ENCODE measurements at regions not wholly inside any gene's neighbourhood (a gene's known extent, or its start where the extent isn't known, plus 50 kb on each side); places are given as distances from the start of the nearest gene placed in this dataset.
"Not testable (repeated sequence)": the region's sequence is repeated elsewhere in the genome, so short reads cannot be mapped to it uniquely, and the experiment has no call there.

DNA sequence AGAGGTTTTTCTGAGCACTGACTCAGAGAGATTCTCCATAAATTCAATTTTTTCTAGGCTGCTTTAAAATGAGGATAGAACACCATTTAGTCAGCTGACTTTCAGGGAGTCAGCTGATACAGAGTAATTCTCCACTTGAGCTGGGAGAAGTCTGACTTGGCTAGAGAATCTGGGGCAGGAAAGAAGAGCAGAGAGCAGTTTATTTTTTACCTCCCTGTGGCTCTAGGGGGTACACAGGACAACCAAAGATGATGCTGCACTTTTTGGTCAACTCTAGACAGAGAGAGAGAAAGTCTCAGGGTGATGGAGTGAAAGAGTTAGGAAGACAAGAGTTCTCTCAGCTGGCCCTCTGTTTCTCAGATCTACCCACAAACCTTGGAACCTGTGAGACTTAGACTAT is 67.3 kb upstream of the EED start:
- Mint-ChIP-seq H3K36me3 (ENCODE audit: low read depth) (no peaks in the 10 kb centered on the region), H3K4me1 (peaks cover 6% of the 10 kb centered on the region), H3K27me3 (peaks cover 4% of the 10 kb centered on the region), H3K27ac (peak overlapping the region; percentile 54), H3K4me3 (no peak overlapping the region)
- no peak for DNase-seq
- H3K9me3 ChIP-seq (ENCODE audit: control insufficient read depth, low read length, poor library complexity, severe bottlenecking) = no peaks in the 10 kb centered on the region
- no peak for ATAC-seq

DNA sequence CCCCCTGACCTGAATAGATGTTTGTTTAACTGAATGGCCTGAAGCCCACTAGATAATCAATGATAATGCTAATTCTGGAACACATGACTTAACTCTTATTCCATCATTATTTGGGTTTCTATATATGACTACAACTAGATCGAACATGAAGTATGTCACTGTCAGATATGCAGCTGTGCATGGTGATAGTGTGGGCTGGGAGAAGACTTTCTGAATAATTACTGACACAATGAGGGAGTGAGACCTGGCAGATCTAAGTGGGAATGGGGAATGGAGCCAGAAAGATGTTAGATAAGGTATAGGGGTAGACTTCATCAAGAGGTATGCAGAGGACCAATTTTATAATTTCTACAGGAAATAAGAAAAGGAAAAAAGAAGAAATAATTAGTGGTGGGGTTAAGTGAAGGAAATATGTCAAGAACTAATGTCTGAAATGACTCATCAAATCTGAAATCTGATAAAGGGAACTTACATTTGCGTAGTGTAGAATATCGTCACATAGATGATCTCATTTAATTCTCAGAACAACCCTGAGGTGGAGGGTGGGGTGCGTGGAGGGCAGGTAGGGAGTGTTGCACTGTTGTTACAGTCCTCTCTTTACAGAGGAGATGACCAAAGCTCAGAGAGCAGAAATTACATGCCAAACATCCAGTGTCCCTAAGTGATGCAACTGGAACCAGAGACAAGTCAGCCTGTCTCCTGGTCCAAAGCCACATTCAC is 68.2 kb upstream of the EED start:
- H3K27ac Mint-ChIP-seq = peak overlapping the region; percentile 54
- peaks cover 6% of the 10 kb centered on the region for H3K4me1 Mint-ChIP-seq
- H3K9me3 ChIP-seq (ENCODE audit: control insufficient read depth, low read length, poor library complexity, severe bottlenecking) = no peaks in the 10 kb centered on the region
- no peaks in the 10 kb centered on the region for H3K36me3 Mint-ChIP-seq (ENCODE audit: low read depth)
- ATAC-seq (peak; percentile 71), DNase-seq (no peak)
- no peak overlapping the region for H3K4me3 Mint-ChIP-seq
- H3K27me3 Mint-ChIP-seq = peaks cover 4% of the 10 kb centered on the region

DNA sequence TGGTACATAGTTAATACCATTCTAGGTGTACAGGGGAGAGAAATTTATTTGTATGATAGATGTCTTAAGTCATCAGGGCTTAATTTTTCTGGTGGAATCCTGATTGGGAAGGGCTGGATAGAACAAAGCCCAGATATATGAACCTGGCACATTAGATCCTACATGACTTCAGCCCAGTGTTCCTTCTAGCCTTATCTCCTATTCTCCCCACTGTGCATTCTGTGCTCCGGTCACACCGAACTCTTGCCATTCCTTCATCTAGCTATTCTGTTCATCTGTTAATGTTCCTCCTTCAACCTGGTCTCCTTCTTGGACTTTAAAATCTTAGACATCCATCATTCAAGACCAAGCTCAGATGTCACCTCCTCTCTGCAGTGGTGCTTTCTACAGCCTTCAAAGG is 68.9 kb upstream of the EED start:
- ATAC-seq = no peak
- Mint-ChIP-seq H3K4me3 (no peak overlapping the region), H3K4me1 (peaks cover 6% of the 10 kb centered on the region), H3K27me3 (peaks cover 4% of the 10 kb centered on the region), H3K36me3 (ENCODE audit: low read depth) (no peaks in the 10 kb centered on the region), H3K27ac (no peak overlapping the region)
- H3K9me3 ChIP-seq (ENCODE audit: control insufficient read depth, low read length, poor library complexity, severe bottlenecking) = no peaks in the 10 kb centered on the region
- no peak for DNase-seq

DNA sequence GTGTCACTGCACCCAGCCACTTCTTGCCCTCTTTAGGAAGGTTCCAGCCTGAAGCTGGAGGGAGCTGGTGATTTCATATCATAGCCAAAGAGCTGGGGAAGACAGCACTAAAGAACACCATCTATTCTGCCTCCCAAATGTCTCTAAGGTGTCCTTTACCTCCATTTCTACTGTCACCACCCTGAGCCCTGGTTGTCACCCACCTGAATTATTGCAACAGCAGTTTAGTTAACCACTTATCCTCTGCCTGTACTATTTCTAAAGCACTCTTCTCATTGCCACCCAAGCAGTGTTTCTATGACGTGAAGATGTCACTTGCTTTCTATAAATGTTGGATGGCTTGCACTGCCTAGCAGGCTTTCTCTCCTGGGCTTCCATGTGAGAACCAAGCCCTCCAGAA is 69.4 kb upstream of the EED start:
- H3K27me3 Mint-ChIP-seq = peaks cover 4% of the 10 kb centered on the region
- H3K9me3 ChIP-seq (ENCODE audit: control insufficient read depth, low read length, poor library complexity, severe bottlenecking) = no peaks in the 10 kb centered on the region
- H3K4me1 Mint-ChIP-seq = peaks cover 6% of the 10 kb centered on the region
- no peak overlapping the region for H3K27ac Mint-ChIP-seq
- no peak for ATAC-seq
- no peaks in the 10 kb centered on the region for H3K36me3 Mint-ChIP-seq (ENCODE audit: low read depth)
- H3K4me3 Mint-ChIP-seq = no peak overlapping the region
- DNase-seq = no peak

DNA sequence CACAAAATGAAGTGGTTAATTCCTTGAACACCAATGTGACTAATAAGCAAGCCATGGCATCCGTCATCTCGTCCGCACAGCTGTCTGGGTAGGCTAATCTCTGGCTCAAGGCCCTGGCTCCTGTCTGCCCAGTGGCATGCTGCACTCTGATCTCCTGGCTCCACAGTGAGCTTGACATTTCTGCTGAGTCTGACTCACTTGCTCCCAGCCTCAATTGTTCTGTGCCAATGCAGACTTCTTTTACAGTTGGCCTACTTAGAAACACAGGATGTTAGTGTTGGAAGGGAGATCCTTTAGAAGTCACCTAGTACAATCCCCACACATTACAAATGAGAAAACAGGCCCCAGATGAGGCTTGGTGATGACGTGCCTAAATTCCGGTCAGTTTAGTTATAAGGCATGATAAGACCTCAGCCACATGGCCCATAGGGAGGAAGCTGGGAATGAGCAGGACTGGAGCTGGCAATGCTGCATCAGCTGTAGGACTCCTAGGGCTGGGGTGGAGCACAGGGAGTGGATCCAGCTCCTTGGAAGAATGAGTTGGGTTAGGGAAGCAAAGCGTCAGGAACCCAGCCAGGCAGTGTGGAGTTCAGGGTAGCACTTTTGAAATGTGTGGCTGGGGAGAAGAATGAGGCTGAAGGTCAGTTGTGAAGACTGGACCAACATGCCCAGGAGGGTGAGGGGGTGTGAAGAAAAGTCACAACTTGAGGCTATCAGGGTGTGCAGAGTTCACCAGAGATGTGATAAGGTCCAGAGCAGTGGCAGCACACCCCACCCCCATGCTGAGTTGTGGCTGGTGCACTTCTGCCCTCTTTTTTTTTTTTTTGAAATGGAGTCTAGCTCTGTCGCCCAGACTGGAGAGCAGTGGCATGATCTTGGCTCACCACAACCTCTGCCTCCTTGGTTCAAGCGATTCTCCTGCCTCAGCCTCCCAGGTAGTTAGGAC is 70.2 kb upstream of the EED start:
- peaks cover 8% of the 10 kb centered on the region for H3K4me1 Mint-ChIP-seq
- DNase-seq = no peak
- H3K27me3 Mint-ChIP-seq = peaks cover 4% of the 10 kb centered on the region
- no peak for ATAC-seq
- no peaks in the 10 kb centered on the region for H3K36me3 Mint-ChIP-seq (ENCODE audit: low read depth)
- H3K27ac Mint-ChIP-seq = no peak overlapping the region
- H3K9me3 ChIP-seq (ENCODE audit: control insufficient read depth, low read length, poor library complexity, severe bottlenecking) = no peaks in the 10 kb centered on the region
- H3K4me3 Mint-ChIP-seq = no peak overlapping the region

DNA sequence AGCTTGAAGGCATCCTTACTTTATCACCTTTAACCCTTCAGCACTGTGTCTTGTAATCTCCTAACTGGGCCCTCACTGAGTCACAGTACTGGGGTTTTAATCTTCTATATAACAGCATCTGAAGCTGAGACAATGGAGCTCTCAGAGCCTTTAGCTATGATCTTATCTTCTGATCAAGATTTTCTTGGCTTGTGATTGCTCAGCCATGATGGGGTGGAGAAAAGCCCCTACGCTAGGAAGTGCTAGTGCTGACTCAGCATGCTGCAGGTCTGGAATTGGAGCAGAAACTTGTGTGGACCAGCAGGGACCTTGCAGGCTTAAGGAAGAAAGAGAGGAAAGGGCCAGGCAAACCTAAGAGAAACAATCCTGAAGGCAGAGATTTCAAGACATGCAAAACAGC is 71.7 kb upstream of the EED start:
- H3K9me3 ChIP-seq (ENCODE audit: control insufficient read depth, low read length, poor library complexity, severe bottlenecking) = no peaks in the 10 kb centered on the region
- ATAC-seq = no peak
- H3K36me3 Mint-ChIP-seq (ENCODE audit: low read depth) = no peaks in the 10 kb centered on the region
- peaks cover 8% of the 10 kb centered on the region for H3K4me1 Mint-ChIP-seq
- no peak for DNase-seq
- H3K27me3 Mint-ChIP-seq = peaks cover 4% of the 10 kb centered on the region
- no peak overlapping the region for H3K4me3 Mint-ChIP-seq
- H3K27ac Mint-ChIP-seq = no peak overlapping the region

DNA sequence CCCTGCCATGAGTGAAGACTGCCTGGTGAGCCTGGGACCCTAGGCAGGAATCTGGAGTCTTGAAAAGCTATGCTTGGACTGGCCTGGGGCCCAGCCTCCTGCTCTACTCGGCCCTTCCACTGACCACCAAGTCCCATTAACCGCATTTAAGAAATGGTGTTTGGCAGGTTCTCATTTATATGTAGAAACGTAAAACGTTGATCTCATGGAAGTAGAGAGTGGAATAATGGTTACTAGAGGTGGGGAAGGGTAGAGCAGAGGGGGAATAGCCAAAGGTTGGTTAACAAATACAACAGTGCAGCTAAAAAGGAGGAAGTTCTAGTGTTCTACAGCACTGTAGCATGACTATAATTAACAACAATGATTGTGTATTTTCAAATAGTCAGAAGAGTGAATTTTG is 72.9 kb upstream of the EED start:
- Mint-ChIP-seq H3K4me1 (peaks cover 8% of the 10 kb centered on the region), H3K27me3 (peaks cover 4% of the 10 kb centered on the region), H3K27ac (no peak overlapping the region), H3K4me3 (no peak overlapping the region), H3K36me3 (ENCODE audit: low read depth) (no peaks in the 10 kb centered on the region)
- ATAC-seq (no peak), DNase-seq (no peak)
- H3K9me3 ChIP-seq (ENCODE audit: control insufficient read depth, low read length, poor library complexity, severe bottlenecking) = no peaks in the 10 kb centered on the region

DNA sequence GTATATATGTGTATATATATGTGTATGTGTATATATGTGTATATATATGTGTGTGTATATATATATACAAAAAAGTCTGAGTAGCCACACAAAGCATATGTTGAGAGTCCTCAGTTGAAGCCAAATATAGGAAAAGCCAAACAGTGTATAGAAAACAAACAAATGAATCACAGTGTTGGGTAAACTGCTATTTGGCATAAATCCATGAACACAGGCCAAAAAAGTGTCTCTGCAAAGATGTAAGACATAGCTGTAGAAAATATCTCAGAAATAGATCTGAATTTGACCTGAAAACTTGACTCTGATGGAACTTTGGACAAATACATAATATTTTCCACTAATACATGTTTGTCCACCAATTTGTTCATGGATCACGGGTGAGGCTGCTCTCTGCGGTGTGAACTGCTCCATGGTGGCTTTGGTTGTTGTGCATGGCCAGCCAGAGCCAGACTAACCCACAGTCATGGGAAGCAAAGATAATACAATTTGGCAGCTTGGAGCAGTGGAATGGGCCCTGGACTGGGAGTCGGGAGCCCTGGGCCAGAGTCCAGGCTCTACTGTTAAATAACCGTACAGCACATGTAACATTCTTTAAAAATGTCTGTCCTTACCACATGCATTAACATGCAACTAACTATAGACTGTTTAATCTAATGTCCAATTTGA is 76.9 kb upstream of the EED start:
- peaks cover 2% of the 10 kb centered on the region for H3K4me1 Mint-ChIP-seq
- no peak for ATAC-seq
- no peak for DNase-seq
- no peak overlapping the region for H3K27ac Mint-ChIP-seq
- no peaks in the 10 kb centered on the region for H3K9me3 ChIP-seq (ENCODE audit: control insufficient read depth, low read length, poor library complexity, severe bottlenecking)
- H3K36me3 Mint-ChIP-seq (ENCODE audit: low read depth) = no peaks in the 10 kb centered on the region
- H3K4me3 Mint-ChIP-seq = no peak overlapping the region
- no peaks in the 10 kb centered on the region for H3K27me3 Mint-ChIP-seq

DNA sequence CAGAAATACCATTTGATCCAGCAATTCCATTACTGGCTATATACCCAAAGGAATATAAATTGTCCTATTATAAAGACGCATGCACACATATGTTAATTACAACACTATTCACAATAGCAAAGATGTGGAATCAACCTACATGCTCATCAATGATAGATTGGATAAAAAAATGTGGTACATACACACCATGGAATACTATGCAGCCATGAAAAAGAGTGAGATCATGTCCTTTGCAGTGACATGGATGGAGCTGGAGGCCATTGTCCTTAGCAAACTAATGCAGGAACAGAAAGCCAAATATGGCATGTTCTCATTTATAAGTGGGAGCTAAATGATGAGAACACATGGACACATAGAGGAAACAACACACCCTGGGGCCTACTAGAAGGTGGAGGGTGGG is 78.3 kb upstream of the EED start:
- H3K27me3 Mint-ChIP-seq; ATAC-seq; H3K9me3 ChIP-seq (ENCODE audit: control insufficient read depth, low read length, poor library complexity, severe bottlenecking); DNase-seq; H3K4me3 Mint-ChIP-seq; H3K36me3 Mint-ChIP-seq (ENCODE audit: low read depth); H3K4me1 Mint-ChIP-seq; H3K27ac Mint-ChIP-seq: not testable (repeated sequence)

DNA sequence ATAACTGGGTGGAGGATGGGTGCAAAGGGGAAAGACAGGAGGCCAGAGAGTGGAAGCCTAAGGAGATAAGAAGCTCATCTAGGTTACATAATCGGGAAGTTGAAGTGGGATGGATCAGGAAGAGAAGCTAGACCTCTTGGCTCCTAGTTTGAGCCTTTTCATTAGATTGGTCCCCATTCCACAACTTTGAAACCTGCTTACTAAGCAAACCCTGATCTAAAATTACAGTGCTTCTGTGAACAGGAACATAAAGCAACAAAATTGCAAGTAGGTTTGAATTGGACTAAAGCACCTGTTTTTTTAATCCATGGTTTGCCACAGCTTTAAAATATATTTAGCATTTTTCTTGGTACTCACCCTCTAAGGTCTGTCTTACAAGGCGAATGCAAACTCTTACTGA is 80.4 kb upstream of the EED start:
- Mint-ChIP-seq H3K4me1 (peaks cover under 1% of the 10 kb centered on the region), H3K27ac (no peak overlapping the region), H3K4me3 (no peak overlapping the region), H3K36me3 (ENCODE audit: low read depth) (no peaks in the 10 kb centered on the region), H3K27me3 (no peaks in the 10 kb centered on the region)
- ATAC-seq (no peak), DNase-seq (no peak)
- no peaks in the 10 kb centered on the region for H3K9me3 ChIP-seq (ENCODE audit: control insufficient read depth, low read length, poor library complexity, severe bottlenecking)

DNA sequence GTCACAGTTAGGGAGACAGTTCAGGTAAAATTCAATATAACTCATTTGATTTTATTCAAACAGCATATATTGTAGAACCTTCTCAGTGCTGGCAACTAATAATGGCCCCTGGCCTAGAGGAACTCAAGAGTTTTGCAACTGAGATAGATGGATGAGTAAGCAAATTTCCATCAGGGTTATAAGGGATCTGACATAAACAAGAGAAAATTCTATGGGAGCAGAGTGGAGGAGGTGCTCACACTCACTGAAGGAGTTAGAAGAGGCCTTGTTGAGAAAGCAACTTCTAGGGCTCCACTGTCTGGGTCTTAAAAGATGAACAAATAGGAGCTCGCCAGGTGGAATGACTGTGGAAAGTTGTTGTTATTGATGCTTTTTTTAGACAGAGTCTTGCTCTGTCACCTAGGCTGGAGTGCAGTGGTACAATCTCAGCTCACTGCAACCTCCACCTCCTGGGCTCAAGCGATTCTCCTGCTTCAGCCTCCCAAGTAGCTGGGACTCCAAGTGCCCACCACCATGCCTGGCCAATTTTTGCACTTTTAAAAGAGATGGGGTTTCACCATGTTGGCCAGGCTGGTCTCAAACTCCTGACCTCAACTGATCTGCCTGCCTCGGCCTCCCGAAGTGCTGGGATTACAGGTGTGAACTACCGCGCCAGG is 81.2 kb upstream of the EED start:
- not testable (repeated sequence) for H3K27ac Mint-ChIP-seq; DNase-seq; ATAC-seq; H3K9me3 ChIP-seq (ENCODE audit: control insufficient read depth, low read length, poor library complexity, severe bottlenecking); H3K36me3 Mint-ChIP-seq (ENCODE audit: low read depth); H3K4me1 Mint-ChIP-seq; H3K4me3 Mint-ChIP-seq; H3K27me3 Mint-ChIP-seq

DNA sequence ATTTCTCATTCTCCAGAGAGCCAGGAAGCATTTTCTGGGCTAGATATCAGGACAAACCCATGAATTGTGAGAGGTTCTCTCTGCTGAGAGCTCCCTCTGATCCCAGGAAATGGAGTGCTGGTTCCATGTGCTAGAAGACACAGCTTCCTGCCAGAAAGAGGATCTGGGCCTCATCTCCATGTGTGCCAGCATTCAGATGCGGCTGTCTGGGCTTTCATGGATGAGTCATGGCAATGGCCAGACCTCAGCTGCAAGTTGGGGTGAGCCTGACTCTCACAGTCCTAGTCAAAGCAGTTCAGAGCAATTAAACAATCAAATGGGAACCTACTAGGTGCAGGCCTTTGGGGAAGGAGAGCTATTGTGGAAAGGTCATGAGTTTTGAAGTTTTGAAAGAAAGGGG is 82.3 kb upstream of the EED start:
- no peaks in the 10 kb centered on the region for H3K9me3 ChIP-seq (ENCODE audit: control insufficient read depth, low read length, poor library complexity, severe bottlenecking)
- Mint-ChIP-seq H3K27me3 (no peaks in the 10 kb centered on the region), H3K4me1 (peaks cover 11% of the 10 kb centered on the region), H3K36me3 (ENCODE audit: low read depth) (no peaks in the 10 kb centered on the region), H3K4me3 (no peak overlapping the region), H3K27ac (no peak overlapping the region)
- ATAC-seq = no peak
- DNase-seq = no peak

DNA sequence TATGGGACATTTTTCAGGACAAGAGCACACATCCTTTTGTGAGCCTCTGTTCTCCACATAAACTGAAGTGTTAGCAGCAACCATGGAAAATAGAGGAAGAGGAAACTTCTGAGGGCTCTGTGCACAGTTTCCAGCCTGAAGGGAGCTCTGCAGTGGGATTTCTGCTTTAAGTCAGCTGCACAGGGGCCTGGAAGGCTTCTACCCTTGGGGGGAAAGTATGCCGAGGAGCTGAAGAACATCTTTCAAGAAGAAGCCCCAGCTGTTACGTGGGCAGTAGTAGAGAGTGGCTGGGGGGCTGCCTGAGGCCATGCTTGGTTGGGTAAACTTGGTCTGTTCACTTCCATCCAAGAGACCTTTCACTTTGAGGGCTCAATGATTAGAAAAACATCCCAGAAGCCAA is 82.7 kb upstream of the EED start:
- Mint-ChIP-seq H3K4me3 (no peak overlapping the region), H3K27me3 (no peaks in the 10 kb centered on the region), H3K36me3 (ENCODE audit: low read depth) (no peaks in the 10 kb centered on the region), H3K27ac (no peak overlapping the region), H3K4me1 (peaks cover 11% of the 10 kb centered on the region)
- no peak for ATAC-seq
- DNase-seq = no peak
- H3K9me3 ChIP-seq (ENCODE audit: control insufficient read depth, low read length, poor library complexity, severe bottlenecking) = no peaks in the 10 kb centered on the region
